Esophagus mucosa (tissue), 1 donor: ENCODE measurements at regions not wholly inside any gene's neighbourhood (a gene's known extent, or its start where the extent isn't known, plus 50 kb on each side); places are given as distances from the start of the nearest gene placed in this dataset.

Source experiments
- ATAC-seq: fragments of 200-7000 bp; cut with Tn5 transposase; one replicate; pipeline ENCODE4 v1.9.1; 2020
- donor health status: DM: yes; HTN: yes; CAD: no.

DNA sequence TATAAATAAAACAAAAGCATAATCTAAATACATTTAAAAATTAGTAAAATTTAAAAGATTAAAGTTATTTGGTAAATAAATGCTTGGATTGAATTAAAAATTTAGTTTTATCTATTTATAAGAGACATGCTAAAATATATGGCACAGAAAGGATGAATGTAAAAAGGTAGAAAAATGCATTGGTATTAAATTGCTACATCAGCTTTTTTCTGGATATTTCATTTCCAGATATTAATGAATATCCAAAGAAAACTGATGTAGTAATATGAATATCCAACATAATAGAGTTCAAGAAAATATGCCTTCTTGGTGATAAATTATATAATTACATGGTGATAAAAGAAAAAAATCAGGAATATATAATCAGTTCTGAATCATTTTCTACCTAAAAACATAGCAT, 1743.9 kb downstream of the RPA4 start:
- ATAC-seq = no peak

DNA sequence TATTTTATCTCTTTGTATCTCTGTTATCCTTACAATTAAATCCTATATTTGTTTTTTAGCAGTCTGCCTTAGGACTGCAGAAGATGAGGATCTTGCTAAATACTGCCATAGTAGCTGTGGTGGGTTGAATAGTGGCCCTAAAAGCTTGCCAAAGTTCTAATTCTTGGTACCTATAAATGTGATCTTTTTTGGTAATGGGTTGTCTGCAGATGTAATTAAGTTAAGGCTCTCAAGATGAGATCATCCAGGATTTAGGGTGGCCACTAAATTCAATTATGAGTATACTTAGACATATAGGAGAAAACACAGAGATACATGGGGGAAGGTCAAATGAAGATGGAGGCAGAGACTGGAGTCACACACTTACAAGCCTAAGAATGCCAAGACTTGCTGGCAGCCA, 1753.7 kb downstream of the RPA4 start:
- no peak for ATAC-seq

DNA sequence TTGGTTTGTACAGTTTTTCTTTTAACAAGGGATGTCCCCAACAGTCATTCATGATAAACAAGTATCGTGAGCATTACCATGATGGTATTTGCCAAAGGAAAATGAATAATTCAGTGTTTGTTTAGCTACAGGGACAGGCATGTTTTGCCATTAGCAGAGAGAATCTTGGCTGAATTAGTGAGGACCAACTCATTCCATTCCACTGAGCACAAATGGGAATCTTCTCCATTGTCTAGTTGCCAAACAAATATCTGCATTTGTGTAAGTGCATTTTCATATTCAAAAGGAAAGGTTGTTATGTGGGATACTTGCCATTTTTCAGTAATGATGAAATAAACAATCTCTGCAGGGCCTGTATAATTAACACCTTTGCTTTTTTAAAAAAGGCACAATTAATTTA, 1762.6 kb downstream of the RPA4 start:
- no peak for ATAC-seq

DNA sequence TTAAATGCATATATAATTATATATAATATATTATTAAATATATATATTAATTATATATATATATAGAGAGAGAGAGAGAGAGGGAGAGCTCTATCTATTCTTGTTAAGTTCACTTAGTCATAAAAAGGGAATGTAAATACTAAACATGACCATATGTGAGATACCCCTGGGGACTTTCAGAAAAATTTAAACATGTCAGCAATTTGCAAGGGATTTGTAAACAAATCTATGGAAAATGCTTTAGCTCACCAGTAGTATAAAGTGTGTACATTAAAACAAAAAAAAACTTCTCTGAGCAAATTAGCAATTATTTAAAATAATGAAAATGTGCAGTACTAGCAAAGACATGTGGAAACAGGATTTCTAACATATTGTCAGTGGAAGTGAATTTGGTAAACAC, 1755.5 kb downstream of the PCDH19 start:
- ATAC-seq = no peak
